Endothelial cell (in vitro differentiated cells): ENCODE measurements at regions not wholly inside any gene's neighbourhood (a gene's known extent, or its start where the extent isn't known, plus 50 kb on each side); places are given as distances from the start of the nearest gene placed in this dataset.

Experiments
- DNase-seq: peaks from one replicate; pipeline ENCODE4 v3.0.0; 2021; ENCODE audit warnings: low spot score
- H3K27ac Mint-ChIP-seq: one replicate; pipeline ENCODE4 v1.8.0; 2021; ENCODE audit warnings: mixed read lengths, inconsistent platforms; ENCODE audit not compliant: unreplicated experiment
- H3K27me3 Mint-ChIP-seq: one replicate; pipeline ENCODE4 v1.8.0; 2021; ENCODE audit warnings: mild to moderate bottlenecking, moderate library complexity, mixed read lengths, inconsistent platforms; ENCODE audit not compliant: unreplicated experiment
- H3K36me3 Mint-ChIP-seq: one replicate; pipeline ENCODE4 v1.8.0; 2021; ENCODE audit warnings: mild to moderate bottlenecking, low read depth, mixed read lengths, inconsistent platforms; ENCODE audit not compliant: unreplicated experiment
- H3K4me1 Mint-ChIP-seq: one replicate; pipeline ENCODE4 v1.8.0; 2021; ENCODE audit warnings: mild to moderate bottlenecking, mixed read lengths, inconsistent platforms; ENCODE audit not compliant: unreplicated experiment
- H3K4me3 Mint-ChIP-seq: one replicate; pipeline ENCODE4 v1.8.0; 2021; ENCODE audit warnings: mild to moderate bottlenecking, mixed read lengths, inconsistent platforms; ENCODE audit not compliant: unreplicated experiment
- H3K9me3 Mint-ChIP-seq: one replicate; pipeline ENCODE4 v1.8.0; 2021; ENCODE audit warnings: mixed read lengths, inconsistent platforms; ENCODE audit not compliant: unreplicated experiment
- CTCF ChIP-seq: fragments of 200-600 bp; sonication (generic); IDR thresholded peaks from one replicate; pipeline ENCODE4 v1.5.0; 2021; ENCODE audit warnings: antibody characterized with exemption; ENCODE audit not compliant: unreplicated experiment

- no peak for TF ChIP-seq CTCF
- Mint-ChIP-seq H3K36me3 (no peaks in the 10 kb centered on the region), H3K27me3 (no peaks in the 10 kb centered on the region), H3K27ac (no peak overlapping the region), H3K9me3 (no peaks in the 10 kb centered on the region), H3K4me3 (no peak overlapping the region), H3K4me1 (no peaks in the 10 kb centered on the region)
- DNase-seq, result no peak
Observed at GRCh38 chr6:67045076-67045475, 1338.0 kb upstream of the EYS start.

GRCh38 chr6:67031451-67031850 lies 1324.4 kb upstream of the EYS start:
- DNase-seq, result no peak
- H3K27ac Mint-ChIP-seq, result no peak overlapping the region
- H3K4me3 Mint-ChIP-seq, result no peak overlapping the region
- no peak for TF ChIP-seq CTCF
- H3K27me3 Mint-ChIP-seq, result peaks cover 2% of the 10 kb centered on the region
- H3K9me3 Mint-ChIP-seq, result no peaks in the 10 kb centered on the region
- no peaks in the 10 kb centered on the region for H3K36me3 Mint-ChIP-seq
- no peaks in the 10 kb centered on the region for H3K4me1 Mint-ChIP-seq

GRCh38 chr6:67030861-67031260 lies 1323.8 kb upstream of the EYS start:
- Mint-ChIP-seq H3K27ac (no peak overlapping the region), H3K9me3 (no peaks in the 10 kb centered on the region), H3K27me3 (peaks cover 2% of the 10 kb centered on the region), H3K4me3 (no peak overlapping the region), H3K4me1 (no peaks in the 10 kb centered on the region), H3K36me3 (no peaks in the 10 kb centered on the region)
- DNase-seq, result peak; percentile 3
- TF ChIP-seq CTCF, result no peak

- no peak for TF ChIP-seq CTCF
- Mint-ChIP-seq H3K27me3 (peaks cover 1% of the 10 kb centered on the region), H3K9me3 (no peaks in the 10 kb centered on the region), H3K27ac (no peak overlapping the region), H3K4me1 (no peaks in the 10 kb centered on the region), H3K36me3 (no peaks in the 10 kb centered on the region), H3K4me3 (no peak overlapping the region)
- no peak for DNase-seq
Observed at GRCh38 chr6:67016921-67017460, 1310.0 kb upstream of the EYS start.

GRCh38 chr6:67011441-67011840 lies 1304.4 kb upstream of the EYS start:
- H3K4me1 Mint-ChIP-seq, result no peaks in the 10 kb centered on the region
- peaks cover 1% of the 10 kb centered on the region for H3K27me3 Mint-ChIP-seq
- TF ChIP-seq CTCF, result no peak
- H3K27ac Mint-ChIP-seq, result no peak overlapping the region
- DNase-seq, result no peak
- H3K36me3 Mint-ChIP-seq, result no peaks in the 10 kb centered on the region
- no peak overlapping the region for H3K4me3 Mint-ChIP-seq
- no peaks in the 10 kb centered on the region for H3K9me3 Mint-ChIP-seq
